ENCODE measurements at regions not wholly inside any gene's neighbourhood (a gene's known extent, or its start where the extent isn't known, plus 50 kb on each side); places are given as distances from the start of the nearest gene placed in this dataset.

DNA sequence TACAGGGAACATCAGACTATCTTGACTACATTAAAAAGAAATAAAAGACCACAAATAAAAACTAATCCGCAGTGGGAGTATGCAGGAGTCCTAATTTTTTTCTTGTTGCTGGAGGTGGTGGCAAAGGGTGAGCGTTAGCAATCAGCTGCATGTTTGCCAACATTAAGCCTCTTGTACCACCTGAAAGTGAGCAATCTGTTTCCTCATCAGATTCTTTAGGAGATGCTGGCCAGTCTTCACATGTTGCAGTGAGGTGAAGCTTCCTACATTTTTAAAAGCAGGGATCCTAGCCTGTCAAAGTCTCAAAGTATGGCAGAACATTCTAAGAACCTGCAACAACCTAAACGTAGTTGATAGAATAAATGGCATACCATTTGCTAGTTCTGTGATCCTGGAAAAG, 162.2 kb upstream of the MEF2C start:
- TF ChIP-seq, protein P1, sequence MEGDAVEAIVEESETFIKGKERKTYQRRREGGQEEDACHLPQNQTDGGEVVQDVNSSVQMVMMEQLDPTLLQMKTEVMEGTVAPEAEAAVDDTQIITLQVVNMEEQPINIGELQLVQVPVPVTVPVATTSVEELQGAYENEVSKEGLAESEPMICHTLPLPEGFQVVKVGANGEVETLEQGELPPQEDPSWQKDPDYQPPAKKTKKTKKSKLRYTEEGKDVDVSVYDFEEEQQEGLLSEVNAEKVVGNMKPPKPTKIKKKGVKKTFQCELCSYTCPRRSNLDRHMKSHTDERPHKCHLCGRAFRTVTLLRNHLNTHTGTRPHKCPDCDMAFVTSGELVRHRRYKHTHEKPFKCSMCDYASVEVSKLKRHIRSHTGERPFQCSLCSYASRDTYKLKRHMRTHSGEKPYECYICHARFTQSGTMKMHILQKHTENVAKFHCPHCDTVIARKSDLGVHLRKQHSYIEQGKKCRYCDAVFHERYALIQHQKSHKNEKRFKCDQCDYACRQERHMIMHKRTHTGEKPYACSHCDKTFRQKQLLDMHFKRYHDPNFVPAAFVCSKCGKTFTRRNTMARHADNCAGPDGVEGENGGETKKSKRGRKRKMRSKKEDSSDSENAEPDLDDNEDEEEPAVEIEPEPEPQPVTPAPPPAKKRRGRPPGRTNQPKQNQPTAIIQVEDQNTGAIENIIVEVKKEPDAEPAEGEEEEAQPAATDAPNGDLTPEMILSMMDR (IDR thresholded peaks at IDR 0.05) = no peak
- no peak for TF ChIP-seq ZFX (IDR thresholded peaks at IDR 0.05; ENCODE audit: borderline replicate concordance)

DNA sequence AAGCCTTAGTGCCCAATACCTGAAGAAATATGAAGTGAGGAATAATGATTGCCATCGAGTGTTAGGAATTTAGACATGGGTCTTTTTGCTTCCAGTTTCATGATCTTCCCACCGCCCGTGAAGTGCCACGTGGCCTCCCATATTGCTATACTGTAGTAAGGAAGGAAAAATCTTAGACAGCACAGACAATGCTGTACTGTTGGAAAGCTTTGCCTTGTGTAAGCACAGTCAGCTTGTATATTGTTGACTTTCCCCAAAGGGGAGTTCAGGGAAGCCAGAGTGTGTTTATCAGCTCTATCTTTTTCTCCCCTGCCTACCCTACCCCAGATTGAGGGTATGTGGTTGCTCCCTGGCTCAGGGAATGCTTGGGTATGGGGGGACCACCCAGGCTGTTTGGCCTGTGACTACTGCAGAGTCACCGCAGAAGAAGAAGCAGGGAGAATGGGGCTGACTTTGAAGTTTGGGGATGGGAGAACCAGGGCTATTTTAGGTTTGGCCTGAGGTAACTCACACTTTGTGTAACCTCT, 161.8 kb upstream of the MEF2C start:
- H3K27ac ChIP-seq = no peak overlapping the region
- TF ChIP-seq, protein P1 (IDR thresholded peaks at IDR 0.05) = no peak
- TF ChIP-seq ZFX (IDR thresholded peaks at IDR 0.05; ENCODE audit: borderline replicate concordance) = no peak

More for the DNA sequence above, 162.2 kb upstream of the MEF2C start:
- no peak overlapping the region for H3K27ac ChIP-seq

DNA sequence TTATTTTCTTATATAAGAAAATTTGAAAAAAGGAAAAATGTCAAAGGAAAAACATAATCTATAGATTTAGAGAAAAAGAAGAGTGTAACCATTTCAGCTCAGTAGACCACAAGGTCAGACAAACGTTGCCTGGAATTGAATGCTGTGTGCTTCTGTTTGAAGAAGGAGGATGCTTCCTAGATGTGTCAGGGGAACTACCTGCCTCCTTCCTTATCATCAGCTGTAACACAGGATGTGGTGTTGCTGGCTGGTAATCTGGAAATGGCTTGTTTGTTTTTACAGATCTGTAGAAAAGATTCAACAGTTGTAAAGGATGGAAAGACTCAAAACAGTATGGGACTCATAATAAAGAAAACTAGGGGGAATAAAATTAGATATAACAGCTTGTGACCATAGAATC, 160.7 kb upstream of the MEF2C start:
- no peak for TF ChIP-seq ZFX (IDR thresholded peaks at IDR 0.05; ENCODE audit: borderline replicate concordance)
- TF ChIP-seq, protein P1 (IDR thresholded peaks at IDR 0.05) = no peak
- no peak overlapping the region for H3K27ac ChIP-seq

DNA sequence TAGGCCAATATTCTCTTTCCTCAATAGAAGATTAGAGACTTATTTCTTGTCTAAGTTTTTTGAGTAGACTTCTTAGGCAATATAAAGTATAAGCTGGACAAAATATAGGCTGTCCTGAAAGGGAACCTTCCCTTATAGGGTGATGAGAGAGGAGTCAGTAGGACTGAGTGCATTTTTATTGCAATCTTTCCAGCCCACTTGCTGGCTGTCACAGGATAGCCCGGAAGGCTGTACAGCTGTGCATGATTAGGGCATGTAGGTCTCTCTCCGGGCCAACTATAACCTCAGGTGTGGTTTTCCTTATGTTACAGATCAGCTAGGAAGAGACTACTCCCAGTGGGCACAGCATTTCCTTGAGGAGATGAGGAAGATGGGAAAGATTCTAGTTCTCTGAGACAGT, 159.8 kb upstream of the MEF2C start:
- TF ChIP-seq, protein P1 (IDR thresholded peaks at IDR 0.05) = no peak
- no peak for TF ChIP-seq ZFX (IDR thresholded peaks at IDR 0.05; ENCODE audit: borderline replicate concordance)
- H3K27ac ChIP-seq = no peak overlapping the region

DNA sequence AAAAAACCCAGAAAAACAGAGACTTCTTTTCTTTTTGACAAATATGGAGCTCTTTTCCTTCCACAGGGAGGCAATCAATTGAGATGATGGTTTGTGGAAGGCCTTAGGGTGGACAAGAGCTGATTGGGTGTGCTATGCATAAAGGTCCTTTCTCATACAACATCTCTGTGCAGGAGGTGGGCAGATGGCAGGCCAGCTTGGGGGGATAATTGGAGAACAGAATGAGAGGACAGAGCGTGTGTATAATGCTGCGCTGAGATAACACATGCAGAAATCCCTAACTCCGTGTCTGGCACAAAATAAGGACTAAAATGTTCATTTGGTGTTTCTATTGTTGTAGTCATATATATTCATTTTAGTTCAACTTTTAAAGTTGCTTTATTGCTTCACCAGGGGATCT, 159.0 kb upstream of the MEF2C start:
- TF ChIP-seq, protein P1 (IDR thresholded peaks at IDR 0.05) = no peak
- no peak for TF ChIP-seq ZFX (IDR thresholded peaks at IDR 0.05; ENCODE audit: borderline replicate concordance)
- H3K27ac ChIP-seq = no peak overlapping the region

DNA sequence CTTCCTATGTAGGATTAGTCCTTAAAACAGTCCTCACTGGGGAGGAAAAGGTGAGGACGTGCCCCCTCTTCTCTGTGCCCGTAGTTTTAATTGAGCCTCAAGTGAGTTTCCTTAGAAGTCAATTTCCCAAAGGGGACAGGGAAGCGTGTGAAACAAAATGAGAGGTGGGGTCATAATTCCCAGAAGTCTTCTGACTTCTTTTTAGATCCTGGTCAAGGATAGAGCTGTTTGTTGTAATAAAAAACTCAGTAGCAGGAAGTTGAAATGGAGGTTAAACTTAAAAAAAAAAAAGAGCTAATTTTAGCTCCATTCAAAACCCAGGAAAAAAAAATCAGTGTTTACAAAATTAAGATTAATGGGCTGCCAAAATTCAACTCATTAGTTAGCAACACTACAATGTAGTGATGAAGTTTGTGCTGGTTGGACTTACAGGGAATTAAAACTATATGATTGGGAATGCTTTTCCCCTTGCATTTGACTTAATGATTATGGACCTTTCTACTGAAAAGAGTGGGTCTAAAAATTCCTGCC, 158.3 kb upstream of the MEF2C start:
- TF ChIP-seq ZFX (IDR thresholded peaks at IDR 0.05; ENCODE audit: borderline replicate concordance) = no peak
- TF ChIP-seq, protein P1 (IDR thresholded peaks at IDR 0.05) = no peak
- H3K27ac ChIP-seq = no peak overlapping the region

DNA sequence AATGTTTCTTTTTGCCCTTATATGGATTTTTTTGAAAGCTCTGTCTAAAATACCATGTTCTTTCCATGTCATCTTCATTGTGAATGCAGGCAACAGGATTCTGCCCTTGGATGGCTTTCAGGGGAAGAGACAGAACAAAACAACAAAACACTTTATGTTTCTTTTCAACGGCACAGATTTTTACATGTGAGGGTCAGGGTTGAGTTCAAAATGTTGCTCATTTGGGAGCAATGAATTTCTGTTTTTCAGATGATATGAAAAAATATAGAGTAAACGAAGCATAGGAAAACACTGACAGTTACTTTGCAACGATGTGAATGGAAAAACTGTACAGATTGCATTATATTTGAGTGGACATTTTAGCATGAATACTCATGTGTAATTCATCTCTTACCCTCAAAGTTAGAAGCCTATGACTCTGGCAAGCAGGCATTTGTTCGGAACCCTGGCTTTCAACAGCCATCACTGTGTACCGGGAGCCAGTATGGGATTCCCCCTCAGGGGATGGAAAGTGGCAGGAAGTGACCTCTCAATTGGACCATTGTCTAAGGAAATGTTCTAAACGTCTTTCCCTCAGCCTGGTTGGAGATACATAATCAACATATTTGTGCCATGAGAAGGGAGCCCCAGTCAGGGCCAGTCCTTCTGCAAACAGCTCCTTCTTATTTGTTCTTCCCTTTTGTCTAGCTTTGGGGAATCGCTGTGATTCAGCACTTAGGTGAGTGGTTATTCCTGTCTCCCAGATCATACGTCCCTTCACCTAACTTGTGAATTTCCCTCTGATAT, 153.9 kb upstream of the MEF2C start:
- no peak for TF ChIP-seq ZFX (IDR thresholded peaks at IDR 0.05; ENCODE audit: borderline replicate concordance)
- TF ChIP-seq, protein P1 (IDR thresholded peaks at IDR 0.05) = no peak
- H3K27ac ChIP-seq = no peak overlapping the region
